HG03039 (cell line): ENCODE measurements at regions not wholly inside any gene's neighbourhood (a gene's known extent, or its start where the extent isn't known, plus 50 kb on each side); places are given as distances from the start of the nearest gene placed in this dataset.
"Not testable (repeated sequence)": the region's sequence is repeated elsewhere in the genome, so short reads cannot be mapped to it uniquely, and the experiment has no call there.

ENCODE experiments used
- ATAC-seq: cut with Tn5 transposase; IDR thresholded peaks from one replicate; pipeline ENCODE4 v1.9.1; 2021; ENCODE audit warnings: mild to moderate bottlenecking, moderate library complexity; ENCODE audit not compliant: unreplicated experiment

DNA sequence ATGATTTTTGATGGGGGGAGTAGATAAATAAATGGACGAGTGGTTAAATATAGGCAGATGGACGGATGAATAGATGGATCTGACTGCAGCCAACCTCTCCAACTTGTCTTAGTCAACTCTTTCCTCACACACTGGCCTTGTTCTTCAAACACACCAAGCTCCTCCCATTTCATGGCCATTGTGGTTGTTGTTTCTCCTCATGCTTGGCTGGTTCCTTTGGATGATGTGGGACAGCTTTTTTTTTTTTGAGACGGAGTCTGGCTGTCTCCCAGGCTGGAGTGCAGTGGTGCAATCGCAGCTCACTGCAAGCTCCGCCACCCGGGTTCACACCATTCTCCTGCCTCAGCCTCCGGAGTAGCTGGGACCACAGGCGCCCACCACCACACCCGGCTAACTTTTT is 155.2 kb downstream of the ZNF281 start:
- ATAC-seq, result not testable (repeated sequence)

- ATAC-seq, result peak; percentile 75
Measured at GRCh38 chr1:200253774-200254495, 155.9 kb downstream of the ZNF281 start.

- ATAC-seq, result no peak
Measured at GRCh38 chr1:200252531-200252930, 157.3 kb downstream of the ZNF281 start.

GRCh38 chr1:200250469-200250868 is 159.4 kb downstream of the ZNF281 start:
- no peak for ATAC-seq

GRCh38 chr1:200248541-200248940 is 161.3 kb downstream of the ZNF281 start:
- ATAC-seq, result no peak

- ATAC-seq, result no peak
Measured at GRCh38 chr1:200247518-200247917, 162.3 kb downstream of the ZNF281 start.

DNA sequence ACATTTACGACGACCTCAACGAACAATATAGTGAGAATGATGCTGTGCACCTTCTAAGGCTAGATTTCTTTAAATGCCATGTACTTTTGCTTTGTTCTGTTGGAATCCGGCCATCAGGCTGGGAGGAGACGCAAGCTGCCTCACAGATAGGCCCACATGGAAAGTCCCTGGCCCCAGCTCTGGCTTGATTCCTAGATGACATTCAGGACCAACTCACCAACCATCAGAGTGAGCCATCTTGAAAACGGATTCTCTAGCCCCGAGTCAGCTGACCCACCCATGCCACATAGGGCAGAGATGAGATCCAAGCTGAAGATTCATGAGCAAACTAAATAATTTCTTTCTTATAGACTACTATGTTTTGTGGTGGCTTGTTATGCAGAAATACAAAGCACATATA is 164.4 kb downstream of the ZNF281 start:
- no peak for ATAC-seq

DNA sequence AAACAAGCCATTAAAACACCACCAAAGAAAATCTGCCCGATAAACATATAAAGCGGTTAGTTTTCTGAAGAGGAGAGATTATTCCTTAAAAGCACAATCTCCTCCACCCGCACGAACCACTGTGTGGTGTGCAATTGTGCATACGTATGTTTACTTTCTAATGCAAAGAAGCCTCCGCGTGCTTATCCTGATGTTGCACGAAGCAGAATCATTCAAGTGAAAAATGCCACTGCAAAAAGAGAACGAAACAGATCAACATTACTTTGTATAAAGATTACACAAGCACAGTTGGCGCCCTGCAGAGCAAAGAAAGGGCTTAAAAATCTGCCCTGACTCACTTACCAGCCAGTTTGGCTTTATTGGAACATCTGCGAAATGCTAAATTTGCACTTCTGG is 166.8 kb downstream of the ZNF281 start:
- no peak for ATAC-seq

- ATAC-seq, result no peak
Measured at GRCh38 chr1:200242110-200243041, 167.5 kb downstream of the ZNF281 start.

GRCh38 chr1:200240656-200241055 is 169.2 kb downstream of the ZNF281 start:
- no peak for ATAC-seq

GRCh38 chr1:200238311-200238710 is 171.5 kb downstream of the ZNF281 start:
- no peak for ATAC-seq

- no peak for ATAC-seq
Measured at GRCh38 chr1:200237066-200237465, 172.8 kb downstream of the ZNF281 start.

- no peak for ATAC-seq
Measured at GRCh38 chr1:200234938-200235337, 174.9 kb downstream of the ZNF281 start.

DNA sequence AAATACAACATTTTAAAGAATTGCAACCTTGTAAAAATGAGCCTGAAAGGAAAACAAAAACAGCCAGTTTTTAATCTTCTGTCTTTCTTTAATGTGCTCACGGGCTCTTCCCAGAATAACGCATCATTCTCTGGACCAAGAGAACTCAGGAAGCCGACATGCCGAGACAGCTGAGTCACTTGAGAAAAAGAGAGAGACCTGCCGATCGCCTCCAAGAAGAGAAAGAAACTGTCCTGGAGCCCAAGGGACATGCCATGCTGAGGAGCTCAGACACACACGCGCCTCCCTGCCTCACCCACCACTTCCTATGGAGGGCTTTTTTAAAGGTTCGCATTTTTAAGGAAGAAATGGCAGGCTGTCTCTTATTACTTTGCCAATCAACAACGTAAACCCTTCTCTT is 176.4 kb downstream of the ZNF281 start:
- ATAC-seq, result no peak

- no peak for ATAC-seq
Measured at GRCh38 chr1:200231787-200232231, 178.0 kb downstream of the ZNF281 start.

DNA sequence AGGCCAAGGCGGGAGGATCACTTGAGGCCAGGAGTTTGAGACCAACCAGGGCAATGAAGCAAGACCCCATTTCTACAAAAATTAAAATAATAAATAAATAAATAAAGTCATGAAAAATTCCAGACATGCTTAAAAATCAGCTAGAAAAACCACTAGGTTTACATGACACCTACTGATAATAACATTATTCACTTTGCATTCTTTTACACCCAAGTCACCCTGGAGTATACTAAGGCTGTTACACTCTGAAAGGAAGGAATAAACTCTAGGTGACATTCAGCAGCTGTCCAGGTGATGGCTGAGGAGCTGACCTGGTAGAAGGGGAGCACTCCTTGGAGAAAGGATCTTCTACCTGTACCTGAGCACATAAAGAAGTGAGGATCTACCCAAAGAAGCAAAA is 179.2 kb downstream of the ZNF281 start:
- ATAC-seq, result no peak

DNA sequence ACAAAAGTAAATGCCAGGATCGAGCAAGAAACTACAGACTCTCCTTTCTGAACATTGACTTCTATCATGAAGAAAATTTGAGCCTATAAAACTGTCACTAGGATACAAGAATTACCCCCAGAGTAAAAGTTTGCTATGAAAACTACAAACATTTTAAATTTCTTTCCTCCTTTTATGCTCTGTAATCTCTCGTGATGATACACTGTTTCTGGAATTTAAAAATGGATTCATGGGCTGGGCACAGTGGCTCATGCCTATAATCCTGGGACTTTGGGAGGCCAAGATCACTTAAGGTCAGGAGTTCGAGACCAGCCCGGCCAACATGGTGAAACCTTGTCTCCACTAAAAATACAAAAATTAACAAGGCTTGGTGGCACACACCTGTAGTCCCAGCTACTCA is 181.3 kb downstream of the ZNF281 start:
- ATAC-seq, result no peak

DNA sequence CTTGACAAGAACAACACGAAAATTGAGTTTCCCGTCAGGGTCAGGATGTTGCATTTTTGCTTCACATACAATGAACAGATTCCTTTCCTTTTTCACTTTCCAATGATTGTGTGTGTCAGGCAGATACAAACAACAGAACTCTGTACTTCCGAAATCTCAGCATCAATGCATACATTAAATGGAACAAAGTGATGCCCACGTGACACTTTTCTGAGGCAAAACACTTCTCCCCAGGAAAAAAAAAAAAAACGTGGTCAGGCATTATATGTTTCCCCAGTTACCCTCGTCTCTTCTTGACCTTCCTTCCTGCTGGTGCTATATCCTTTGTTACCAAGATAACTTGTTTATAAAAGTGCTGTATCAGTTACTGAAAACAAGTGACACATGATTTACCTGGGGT is 181.8 kb downstream of the ZNF281 start:
- no peak for ATAC-seq
